RWPE1 (cell line): ENCODE measurements at regions not wholly inside any gene's neighbourhood (a gene's known extent, or its start where the extent isn't known, plus 50 kb on each side); places are given as distances from the start of the nearest gene placed in this dataset.

ENCODE experiments used
- CTCF ChIA-PET: fragments of 350-600 bp; sonication (Branson Sonifier 250); formaldehyde crosslinking; extraction: SDS; loops from one replicate; lab custom pipeline; 2021; lab: Yijun Ruan, JAX
- POLR2A ChIA-PET: fragments of 400-600 bp; formaldehyde crosslinking; extraction: SDS; loops from one replicate; lab custom pipeline; 2020; ENCODE audit warnings: antibody characterized with exemption; ENCODE audit not compliant: low non-redundant PET; lab: Yijun Ruan, JAX
- DNase-seq: peaks from one replicate; pipeline ENCODE4 v3.0.0; 2012; ENCODE audit warnings: low spot score
- H3K27ac ChIP-seq: fragments of 450-650 bp; 2 replicates; pipeline ENCODE4 v1.5.1; 2017
- CTCF ChIP-seq: fragments of 450-650 bp; conservative IDR thresholded peaks from 2 replicates; pipeline ENCODE4 v1.5.1; 2017; ENCODE audit warnings: low read depth, mild to moderate bottlenecking

DNA sequence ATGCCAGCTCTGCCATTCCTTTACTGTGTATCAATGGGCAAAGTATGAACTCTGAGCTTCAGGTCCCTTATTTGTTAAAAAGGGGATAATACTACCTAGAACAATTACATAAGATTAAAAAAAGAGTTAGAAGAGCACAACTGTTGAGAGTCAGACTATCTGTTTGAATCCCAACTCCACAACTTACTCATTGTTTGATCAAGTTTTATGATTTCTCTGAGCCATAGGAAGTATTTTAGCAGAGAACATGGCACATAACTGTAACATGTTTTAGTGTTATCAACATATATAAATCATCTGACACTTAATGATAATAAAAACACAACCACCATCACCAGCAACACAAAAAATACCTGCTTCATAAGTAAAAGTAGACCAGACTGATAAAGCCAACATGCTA, 421.3 kb downstream of the ZFHX3 start:
- H3K27ac ChIP-seq = peak overlapping the region; percentile 92
- TF ChIP-seq CTCF = no peak
- no peak for DNase-seq
- CTCF ChIA-PET = interaction anchor here (0.6 kb wide), 2 partner anchors 274 to 1592 kb away, joined by 4 read pairs; no protein-coding TSS in a partner anchor
- POLR2A ChIA-PET = no interaction called here

DNA sequence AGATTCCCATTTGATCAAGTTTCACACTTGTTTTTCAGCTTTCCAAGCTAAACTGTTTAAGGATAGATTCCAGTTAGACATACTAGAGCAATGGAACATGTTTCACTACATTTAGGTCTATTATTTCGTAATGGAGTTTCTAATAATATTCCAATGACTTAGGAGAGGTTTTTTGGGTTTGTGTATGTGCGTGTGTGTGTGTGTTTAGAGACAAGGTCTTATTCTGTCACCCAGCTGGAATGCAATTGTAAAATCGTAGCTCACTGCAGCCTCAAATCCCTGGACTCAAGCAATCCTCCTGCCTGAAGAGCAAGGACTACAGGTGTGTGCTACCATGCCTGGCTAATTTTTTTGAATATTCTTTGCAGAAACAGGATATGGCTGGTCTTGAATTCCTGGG, 426.3 kb downstream of the ZFHX3 start:
- TF ChIP-seq CTCF = no peak
- DNase-seq = no peak
- H3K27ac ChIP-seq = no peak overlapping the region
- CTCF ChIA-PET = no interaction called here
- POLR2A ChIA-PET = no interaction called here

- CTCF ChIA-PET = interaction anchor here (0.6 to 0.7 kb wide), 2 partner anchors 51 to 113 kb away, joined by 3 read pairs; no protein-coding TSS in a partner anchor
- POLR2A ChIA-PET = no interaction called here
Observed at GRCh38 chr16:72620853-72621252, 427.1 kb downstream of the ZFHX3 start.

DNA sequence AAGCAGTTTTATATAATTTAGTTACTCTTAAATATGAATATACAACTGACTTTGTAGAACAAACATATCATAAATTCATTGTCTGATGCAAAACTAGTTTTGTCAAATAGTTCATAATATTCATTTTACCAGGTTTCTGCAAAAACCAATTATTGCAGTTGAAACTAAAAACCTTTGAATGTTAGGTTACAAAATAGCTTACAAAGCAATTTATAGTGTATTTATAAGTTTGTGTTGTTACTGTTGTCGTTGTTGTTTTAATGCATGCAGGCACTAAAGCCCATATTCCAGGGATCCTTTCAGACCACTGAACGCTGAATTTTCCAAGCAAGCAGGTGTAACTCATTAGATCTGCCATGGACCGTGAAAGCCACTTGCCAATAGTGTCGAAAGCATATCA, 427.6 kb downstream of the ZFHX3 start:
- no peak for DNase-seq
- no peak for TF ChIP-seq CTCF
- ChIA-PET POLR2A (no interaction called here), CTCF (interaction anchor here (0.6 to 0.7 kb wide), 2 partner anchors 51 to 113 kb away, joined by 3 read pairs; no protein-coding TSS in a partner anchor)
- H3K27ac ChIP-seq = no peak overlapping the region

More at GRCh38 chr16:72620853-72621252, 427.1 kb downstream of the ZFHX3 start:
- DNase-seq = no peak
- no peak for TF ChIP-seq CTCF
- no peak overlapping the region for H3K27ac ChIP-seq

DNA sequence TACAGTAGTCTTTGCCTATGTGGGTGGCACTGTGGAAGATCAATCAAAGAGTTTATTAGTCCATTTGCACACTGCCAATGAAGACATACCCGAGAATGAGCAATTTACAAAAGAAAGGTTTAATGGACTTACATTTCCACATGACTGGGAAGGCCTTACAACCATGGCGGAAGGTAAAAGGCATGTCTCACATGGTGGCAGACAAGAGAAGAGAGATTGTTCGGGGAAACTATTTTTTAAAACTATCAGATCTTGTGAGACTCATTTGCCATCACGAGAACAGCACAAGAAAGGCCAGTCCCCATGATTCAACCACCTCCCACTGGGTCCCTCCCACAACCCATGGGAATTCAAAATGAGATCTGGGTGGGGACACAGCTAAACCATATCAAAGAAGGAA, 432.1 kb downstream of the ZFHX3 start:
- ChIA-PET CTCF (no interaction called here), POLR2A (no interaction called here)
- TF ChIP-seq CTCF = no peak
- DNase-seq = no peak
- no peak overlapping the region for H3K27ac ChIP-seq

DNA sequence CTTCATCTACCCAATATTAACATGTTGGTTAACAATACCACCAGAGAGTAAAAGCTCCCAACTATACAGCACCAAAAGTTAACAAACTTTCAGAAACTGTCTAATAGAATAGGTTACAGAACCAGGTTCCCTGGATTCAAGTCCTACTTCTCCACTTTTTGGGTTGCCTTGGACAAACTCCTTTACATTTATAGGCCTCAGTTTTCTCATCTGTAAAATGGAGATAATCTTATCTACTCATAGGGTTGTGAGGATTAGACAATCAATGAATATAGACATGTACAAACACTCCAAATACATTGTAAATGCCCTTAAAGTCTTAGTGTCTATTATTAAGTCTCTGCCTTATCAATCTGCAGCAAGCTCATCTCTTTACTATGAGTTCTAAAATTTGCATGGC, 435.2 kb downstream of the ZFHX3 start:
- ChIA-PET CTCF (interaction anchor here (0.6 kb wide), 1 partner anchor 58 kb away, joined by 3 read pairs; no protein-coding TSS in a partner anchor), POLR2A (no interaction called here)
- no peak overlapping the region for H3K27ac ChIP-seq
- TF ChIP-seq CTCF = no peak
- no peak for DNase-seq

GRCh38 chr16:72612256-72612655, 435.7 kb downstream of the ZFHX3 start:
- DNase-seq = no peak
- CTCF ChIA-PET = interaction anchor here (0.6 kb wide), 1 partner anchor 57 kb away, joined by 3 read pairs; no protein-coding TSS in a partner anchor
- no peak overlapping the region for H3K27ac ChIP-seq
- POLR2A ChIA-PET = no interaction called here
- TF ChIP-seq CTCF = no peak
